Fibroblast of pulmonary artery (primary cell): ENCODE measurements at regions not wholly inside any gene's neighbourhood (a gene's known extent, or its start where the extent isn't known, plus 50 kb on each side); places are given as distances from the start of the nearest gene placed in this dataset.
"Not testable (repeated sequence)": the region's sequence is repeated elsewhere in the genome, so short reads cannot be mapped to it uniquely, and the experiment has no call there.

Experiments used
- DNase-seq: peaks from one replicate; pipeline ENCODE4 v3.0.0-alpha.2; 2010; ENCODE audit warnings: low read depth
- H3K4me3 ChIP-seq: replicated peaks from 2 replicates; pipeline ENCODE4 v1.5.1; 2011; ENCODE audit warnings: low read depth, mild to moderate bottlenecking, control low read depth, low read length, moderate library complexity
- TF ChIP-seq, protein P1 (sequence below): IDR thresholded peaks from 2 replicates; pipeline ENCODE4 v1.5.1; 2011; ENCODE audit warnings: mild to moderate bottlenecking, control low read depth, low read length, inconsistent platforms; ENCODE audit errors: missing control alignments

DNA sequence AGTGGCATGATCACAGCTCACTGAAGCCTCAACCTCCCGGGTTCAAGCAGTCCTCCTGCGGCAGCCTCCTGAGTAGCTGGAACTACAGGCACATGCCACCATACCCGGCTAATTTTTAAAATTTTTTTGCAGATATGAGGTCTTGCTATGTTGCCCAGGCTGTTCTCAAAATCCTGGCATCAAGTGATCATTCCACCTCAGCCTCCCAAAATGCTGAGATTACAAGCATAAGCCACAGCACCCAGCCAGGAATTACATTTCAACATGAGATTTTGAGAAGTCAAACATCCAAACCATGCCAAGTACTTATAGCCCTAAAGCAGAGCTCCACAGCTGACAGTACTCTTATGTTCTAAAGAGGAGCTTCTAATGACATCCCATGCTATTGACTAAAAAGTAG, 200.1 kb downstream of the FCRL5 start:
- no peak overlapping the region for H3K4me3 ChIP-seq
- DNase-seq = no peak
- TF ChIP-seq, protein P1, sequence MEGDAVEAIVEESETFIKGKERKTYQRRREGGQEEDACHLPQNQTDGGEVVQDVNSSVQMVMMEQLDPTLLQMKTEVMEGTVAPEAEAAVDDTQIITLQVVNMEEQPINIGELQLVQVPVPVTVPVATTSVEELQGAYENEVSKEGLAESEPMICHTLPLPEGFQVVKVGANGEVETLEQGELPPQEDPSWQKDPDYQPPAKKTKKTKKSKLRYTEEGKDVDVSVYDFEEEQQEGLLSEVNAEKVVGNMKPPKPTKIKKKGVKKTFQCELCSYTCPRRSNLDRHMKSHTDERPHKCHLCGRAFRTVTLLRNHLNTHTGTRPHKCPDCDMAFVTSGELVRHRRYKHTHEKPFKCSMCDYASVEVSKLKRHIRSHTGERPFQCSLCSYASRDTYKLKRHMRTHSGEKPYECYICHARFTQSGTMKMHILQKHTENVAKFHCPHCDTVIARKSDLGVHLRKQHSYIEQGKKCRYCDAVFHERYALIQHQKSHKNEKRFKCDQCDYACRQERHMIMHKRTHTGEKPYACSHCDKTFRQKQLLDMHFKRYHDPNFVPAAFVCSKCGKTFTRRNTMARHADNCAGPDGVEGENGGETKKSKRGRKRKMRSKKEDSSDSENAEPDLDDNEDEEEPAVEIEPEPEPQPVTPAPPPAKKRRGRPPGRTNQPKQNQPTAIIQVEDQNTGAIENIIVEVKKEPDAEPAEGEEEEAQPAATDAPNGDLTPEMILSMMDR = no peak

DNA sequence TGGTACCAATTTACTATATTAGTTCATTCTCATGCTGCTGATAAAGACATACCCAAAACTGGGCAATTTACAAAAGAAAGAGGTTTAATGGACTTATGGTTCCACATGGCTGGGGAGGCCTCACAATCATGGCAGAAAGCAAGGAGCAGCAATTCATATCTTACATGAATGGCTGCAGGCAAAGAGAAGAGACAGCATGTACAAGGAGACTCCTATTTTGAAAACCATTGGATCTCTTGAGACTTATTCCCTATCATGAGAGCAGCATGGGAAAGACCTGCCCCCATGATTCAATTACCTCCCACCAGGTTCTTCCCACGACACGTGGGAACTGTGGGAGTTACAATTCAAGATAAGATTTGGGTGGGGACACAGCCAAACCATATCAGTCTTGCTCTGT, 200.5 kb downstream of the FCRL5 start:
- DNase-seq, H3K4me3 ChIP-seq: not testable (repeated sequence)

DNA sequence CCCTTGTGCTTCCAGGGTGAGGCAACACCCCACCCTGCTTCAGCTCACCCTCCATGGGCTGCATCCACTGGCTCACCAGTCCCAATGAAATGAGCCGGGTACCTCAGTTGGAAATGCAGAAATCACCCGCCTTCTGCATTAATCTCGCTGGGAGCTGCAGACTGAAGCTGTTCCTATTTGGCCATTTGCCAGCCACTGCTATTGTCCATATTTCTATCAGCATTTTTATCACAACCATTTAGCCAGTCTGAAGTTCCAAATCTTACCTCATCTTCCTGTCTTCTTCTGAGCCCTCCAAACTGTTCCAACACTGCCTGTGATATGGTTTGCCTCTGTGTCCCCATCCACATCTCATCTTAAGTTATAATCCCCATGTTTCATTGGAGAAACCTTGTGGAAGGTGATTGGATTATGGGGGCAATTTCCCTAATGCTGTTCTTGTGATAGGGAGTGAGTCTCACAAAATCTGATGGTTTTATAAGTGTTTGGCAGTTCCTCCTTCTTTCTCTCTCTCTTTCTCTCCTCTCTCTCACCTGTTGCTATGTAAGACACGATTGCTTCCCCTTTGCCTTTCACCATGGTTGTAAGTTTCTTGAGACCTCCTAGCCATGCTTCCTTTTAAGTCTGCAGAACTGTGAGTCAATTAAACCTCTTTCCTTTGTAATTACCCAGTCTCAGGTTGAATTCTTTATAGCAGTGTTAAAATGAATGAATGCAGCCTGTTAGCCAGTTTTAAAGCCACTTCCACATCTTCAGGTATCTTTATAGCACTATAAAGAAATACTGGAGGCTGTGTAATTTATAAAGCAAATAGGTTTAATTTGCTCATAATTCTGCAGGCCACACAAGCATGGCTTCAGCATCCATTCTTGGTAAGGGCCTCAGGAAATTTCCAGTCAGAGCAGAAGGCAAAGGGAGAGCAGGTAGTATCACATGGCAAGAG, 203.5 kb downstream of the FCRL5 start:
- no peak overlapping the region for H3K4me3 ChIP-seq
- no peak for DNase-seq
- TF ChIP-seq, protein P1 = no peak

DNA sequence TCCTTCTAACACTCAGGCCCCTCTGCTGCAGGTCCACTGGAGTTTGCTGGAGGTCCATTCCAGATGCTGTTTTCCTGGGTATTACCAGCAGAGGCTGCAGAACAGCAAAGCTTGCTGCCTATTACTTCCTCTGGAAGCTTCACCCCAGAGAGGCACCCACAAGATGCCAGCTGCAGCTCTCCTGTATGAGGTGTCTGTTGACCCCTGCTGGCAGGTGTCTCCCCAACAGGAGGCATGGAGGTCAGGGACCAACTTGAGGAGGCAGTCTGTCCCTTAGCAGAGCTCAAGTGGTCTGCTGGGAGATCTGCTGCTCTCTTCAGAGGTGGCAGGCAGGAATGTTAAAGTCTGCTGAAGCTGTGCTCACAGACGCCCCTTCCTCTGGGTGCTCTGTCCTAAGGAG, 204.8 kb downstream of the FCRL5 start:
- TF ChIP-seq, protein P1 = no peak
- no peak for DNase-seq
- H3K4me3 ChIP-seq = no peak overlapping the region

DNA sequence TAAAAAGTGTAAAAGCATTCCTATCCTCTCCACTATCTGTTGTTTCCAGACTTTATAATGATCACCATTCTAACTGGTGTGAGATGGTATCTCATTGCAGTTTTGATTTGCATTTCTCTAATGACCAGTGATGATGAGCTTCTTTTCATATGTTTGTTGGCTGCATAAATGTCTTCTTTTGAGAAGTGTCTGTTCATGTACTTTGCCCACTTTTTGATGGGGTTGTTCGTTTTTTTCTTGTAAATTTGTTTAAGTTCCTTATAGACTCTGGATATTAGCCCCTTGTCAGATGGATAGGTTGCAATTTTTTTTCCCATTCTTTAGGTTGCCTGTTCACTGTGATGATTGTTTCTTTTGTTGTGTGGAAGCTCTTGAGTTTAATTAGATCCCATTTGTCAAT, 199.6 kb upstream of the ETV3 start:
- DNase-seq, H3K4me3 ChIP-seq: not testable (repeated sequence)

DNA sequence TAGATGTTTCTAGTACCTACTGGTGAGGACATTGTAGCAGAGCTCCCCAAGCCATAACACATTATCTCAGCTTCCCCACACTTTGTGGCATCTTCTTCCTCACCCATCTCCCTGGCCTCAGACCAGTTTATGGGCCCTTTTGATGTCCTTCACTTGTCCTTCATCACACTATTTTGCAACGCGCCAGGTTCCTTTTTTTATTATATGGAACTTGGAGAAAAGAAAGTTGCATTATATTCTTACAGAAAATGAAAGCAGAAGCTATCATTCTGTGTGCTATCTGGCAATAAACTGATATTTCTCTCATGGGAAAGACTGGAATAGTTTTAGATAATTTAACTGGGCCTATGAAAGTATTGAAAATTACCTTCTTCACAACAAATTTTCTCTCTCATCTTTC, 196.9 kb upstream of the ETV3 start:
- TF ChIP-seq, protein P1 = no peak
- no peak for DNase-seq
- no peak overlapping the region for H3K4me3 ChIP-seq

DNA sequence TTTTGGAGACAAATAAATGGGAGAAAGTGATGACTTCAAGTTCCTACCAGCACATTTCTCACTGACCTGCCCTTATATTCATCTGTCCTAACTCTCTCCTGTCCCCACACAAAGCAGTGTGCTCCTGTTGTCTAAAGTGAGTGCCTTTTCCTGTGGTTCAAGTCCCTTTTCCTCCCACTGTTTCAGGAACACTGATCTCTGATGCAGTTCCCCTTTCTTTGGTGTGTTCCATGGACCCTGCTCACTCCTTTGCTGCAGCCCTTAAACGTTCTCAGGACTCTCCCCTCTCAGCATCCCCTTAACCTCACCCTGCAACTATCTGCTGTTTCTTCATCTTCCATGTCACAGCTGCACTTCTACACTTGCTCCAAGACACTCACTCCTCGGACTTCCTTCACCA, 195.8 kb upstream of the ETV3 start:
- TF ChIP-seq, protein P1 = no peak
- H3K4me3 ChIP-seq = no peak overlapping the region
- no peak for DNase-seq

DNA sequence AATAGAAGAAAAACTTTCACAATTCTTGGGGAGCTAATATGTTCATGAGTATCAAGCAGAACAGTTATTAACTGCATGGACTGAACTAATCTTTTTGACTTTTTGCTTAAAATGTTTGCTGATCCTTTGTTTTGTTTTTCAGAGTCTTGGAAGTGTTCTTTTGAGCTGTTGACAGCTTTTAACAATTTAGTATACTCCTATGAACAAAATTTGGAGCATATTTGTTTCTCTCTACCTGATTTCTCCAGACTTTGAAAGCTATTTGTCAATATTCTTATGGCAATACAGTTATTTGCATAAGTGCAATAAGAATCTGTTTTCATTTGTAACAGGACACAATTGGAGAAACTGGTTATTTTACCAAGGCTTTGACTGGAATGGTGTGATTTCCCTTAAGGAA, 192.0 kb upstream of the ETV3 start:
- not testable (repeated sequence) for DNase-seq, H3K4me3 ChIP-seq

DNA sequence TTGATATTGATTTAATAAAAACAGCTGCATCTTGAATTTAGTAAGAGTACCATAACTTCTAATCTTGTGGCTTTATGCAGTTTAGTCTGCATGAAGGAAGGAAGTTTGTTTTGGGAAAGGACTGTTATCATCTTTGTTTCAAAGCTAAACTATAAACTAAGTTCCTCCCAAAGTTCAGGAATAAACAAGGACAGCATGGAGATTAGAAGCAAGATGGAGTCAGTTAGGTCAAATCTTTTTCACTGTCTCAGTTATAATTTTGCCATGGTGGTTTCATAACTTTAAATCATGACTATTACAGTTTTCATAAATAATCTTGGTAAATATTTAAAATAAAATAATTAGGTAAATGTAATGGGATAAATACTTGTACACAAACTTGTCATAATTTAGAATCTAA, 189.9 kb upstream of the ETV3 start:
- not testable (repeated sequence) for H3K4me3 ChIP-seq, DNase-seq
